H9 (cell line): ENCODE measurements at regions not wholly inside any gene's neighbourhood (a gene's known extent, or its start where the extent isn't known, plus 50 kb on each side); places are given as distances from the start of the nearest gene placed in this dataset.

Experiments used
- DNase-seq: peaks from one replicate; pipeline ENCODE4 v3.0.0-alpha.2; 2017
- H2AFZ ChIP-seq: one replicate; pipeline ENCODE4 v1.6.1; 2013; ENCODE audit warnings: mild to moderate bottlenecking, low read length, control low read depth, moderate library complexity
- H2AK5ac ChIP-seq: 2 replicates; pipeline ENCODE4 v1.6.1; 2013; ENCODE audit warnings: low read length, control low read depth, mixed read lengths; ENCODE audit not compliant: insufficient read length
- H2BK120ac ChIP-seq: one replicate; pipeline ENCODE4 v1.6.1; 2013; ENCODE audit warnings: low read depth, mild to moderate bottlenecking, low read length, control low read depth, inconsistent platforms; ENCODE audit not compliant: poor library complexity, severe bottlenecking
- H2BK12ac ChIP-seq: 2 replicates; pipeline ENCODE4 v1.6.1; 2013; ENCODE audit warnings: low read length, control low read depth, mixed read lengths, low read depth; ENCODE audit not compliant: insufficient read length
- H2BK15ac ChIP-seq: 2 replicates; pipeline ENCODE4 v1.6.1; 2013; ENCODE audit warnings: low read depth, low read length, control low read depth
- H2BK20ac ChIP-seq: one replicate; pipeline ENCODE4 v1.6.1; 2013; ENCODE audit warnings: low read depth, mild to moderate bottlenecking, low read length, control low read depth, inconsistent platforms; ENCODE audit not compliant: poor library complexity, severe bottlenecking
- H2BK5ac ChIP-seq: 2 replicates; pipeline ENCODE4 v1.6.1; 2013; ENCODE audit warnings: low read length, control low read depth, mixed read lengths; ENCODE audit not compliant: insufficient read length
- H3K14ac ChIP-seq: 2 replicates; pipeline ENCODE4 v1.6.1; 2013; ENCODE audit warnings: low read length, control low read depth; ENCODE audit not compliant: insufficient read depth
- H3K18ac ChIP-seq: 2 replicates; pipeline ENCODE4 v1.6.1; 2013; ENCODE audit warnings: low read depth, mild to moderate bottlenecking, mixed read lengths, low read length, control low read depth; ENCODE audit not compliant: insufficient read length
- H3K23ac ChIP-seq: 2 replicates; pipeline ENCODE4 v1.6.1; 2013; ENCODE audit warnings: low read length, control low read depth, mixed read lengths, low read depth; ENCODE audit not compliant: insufficient read length
- H3K23me2 ChIP-seq: 2 replicates; pipeline ENCODE4 v1.6.1; 2013; ENCODE audit warnings: low read depth, mild to moderate bottlenecking, mixed read lengths, low read length, control low read depth; ENCODE audit not compliant: insufficient read length, poor library complexity, severe bottlenecking
- H3K27ac ChIP-seq: 2 replicates; pipeline ENCODE4 v1.5.1; 2013; ENCODE audit warnings: low read length, control low read depth, mixed read lengths, low read depth; ENCODE audit not compliant: insufficient read length
- H3K27me3 ChIP-seq: 2 replicates; pipeline ENCODE4 v1.6.1; 2013; ENCODE audit warnings: low read length, control low read depth, inconsistent platforms; ENCODE audit not compliant: insufficient read depth
- H3K4ac ChIP-seq: 2 replicates; pipeline ENCODE4 v1.6.1; 2013; ENCODE audit warnings: low read depth, mild to moderate bottlenecking, control low read depth, inconsistent platforms, low read length, moderate library complexity
- H3K4me1 ChIP-seq: 2 replicates; pipeline ENCODE4 v1.6.1; 2013; ENCODE audit warnings: low read length, control low read depth, inconsistent platforms; ENCODE audit not compliant: insufficient read depth
- H3K4me2 ChIP-seq: 2 replicates; pipeline ENCODE4 v1.6.1; 2013; ENCODE audit warnings: low read length, control low read depth, mixed read lengths; ENCODE audit not compliant: insufficient read length, insufficient read depth
- H3K56ac ChIP-seq: 2 replicates; pipeline ENCODE4 v1.6.1; 2013; ENCODE audit warnings: low read depth, mild to moderate bottlenecking, mixed read lengths, low read length, control low read depth; ENCODE audit not compliant: insufficient read length
- H3K79me1 ChIP-seq: 2 replicates; pipeline ENCODE4 v1.6.1; 2013; ENCODE audit warnings: low read depth, mild to moderate bottlenecking, moderate library complexity, low read length, control low read depth, inconsistent platforms; ENCODE audit not compliant: insufficient read depth, poor library complexity, severe bottlenecking
- H3K79me2 ChIP-seq: 2 replicates; pipeline ENCODE4 v1.6.1; 2013; ENCODE audit warnings: low read length, control low read depth, inconsistent platforms; ENCODE audit not compliant: insufficient read depth
- H3K9ac ChIP-seq: 2 replicates; pipeline ENCODE4 v1.6.1; 2013; ENCODE audit warnings: low read length, control low read depth, mixed read lengths; ENCODE audit not compliant: insufficient read length; ENCODE audit errors: extremely low read depth
- H3K9me3 ChIP-seq: one replicate; pipeline ENCODE4 v1.6.1; 2013; ENCODE audit warnings: low read depth, low read length, inconsistent platforms; ENCODE audit not compliant: control insufficient read depth
- H3T11ph ChIP-seq: one replicate; pipeline ENCODE4 v1.6.1; 2013; ENCODE audit warnings: mild to moderate bottlenecking, low read length, control low read depth, inconsistent platforms
- H4K20me1 ChIP-seq: one replicate; pipeline ENCODE4 v1.6.1; 2013; ENCODE audit not compliant: control insufficient read depth, insufficient read length, insufficient read depth
- H4K5ac ChIP-seq: 2 replicates; pipeline ENCODE4 v1.6.1; 2013; ENCODE audit warnings: low read depth, mild to moderate bottlenecking, mixed read lengths, low read length, control low read depth; ENCODE audit not compliant: insufficient read length
- H4K8ac ChIP-seq: replicated peaks from 2 replicates; pipeline ENCODE4 v1.6.1; 2013; ENCODE audit warnings: low read length, control low read depth, mixed read lengths, low read depth; ENCODE audit not compliant: insufficient read length
- H4K91ac ChIP-seq: 2 replicates; pipeline ENCODE4 v1.6.1; 2013; ENCODE audit warnings: low read depth, mild to moderate bottlenecking, moderate library complexity, mixed read lengths, low read length, control low read depth; ENCODE audit not compliant: insufficient read length
- H3K27ac Mint-ChIP-seq, 3 experiments: 2 replicates in 2 of 3; 3 replicates in 1 of 3; pipeline ENCODE4 v1.8.0; 2020 to 2021; ENCODE audit warnings: mixed read lengths in 3 of 3, mild to moderate bottlenecking in 1 of 3, moderate library complexity in 1 of 3
- H3K27me3 Mint-ChIP-seq: 2 replicates; pipeline ENCODE4 v1.8.0; 2021; ENCODE audit warnings: low read depth, mild to moderate bottlenecking, moderate library complexity, mixed read lengths
- H3K36me3 Mint-ChIP-seq, 3 experiments: 2 replicates in 2 of 3; 3 replicates in 1 of 3; pipeline ENCODE4 v1.8.0; 2020 to 2021; ENCODE audit warnings: low read depth in 3 of 3, mixed read lengths in 3 of 3; ENCODE audit not compliant: insufficient read depth in 1 of 3
- H3K4me1 Mint-ChIP-seq, 2 experiments: 2 replicates each; pipeline ENCODE4 v1.8.0; 2020; ENCODE audit warnings: mixed read lengths in 2 of 2
- H3K4me3 Mint-ChIP-seq, 2 experiments: 2 replicates in 1 of 2; 3 replicates in 1 of 2; pipeline ENCODE4 v1.8.0; 2020 to 2021; ENCODE audit warnings: mild to moderate bottlenecking in 2 of 2, mixed read lengths in 2 of 2, moderate library complexity in 1 of 2
- H3K9me3 Mint-ChIP-seq, 2 experiments: 2 replicates in 1 of 2; 3 replicates in 1 of 2; pipeline ENCODE4 v1.8.0; 2020; ENCODE audit warnings: mild to moderate bottlenecking in 2 of 2, mixed read lengths in 2 of 2, moderate library complexity in 1 of 2
- WGBS: extraction: QIAGEN DNeasy Blood & Tissue Kit; methylation state at CpG from one replicate; pipeline ENCODE4 v1.1.7; 2013; ENCODE audit warnings: missing lambda C conversion rate, low lambda C conversion rate, mixed read lengths; ENCODE audit not compliant: insufficient read length; ENCODE audit errors: extremely low coverage; 5-methylcytosine and 5-hydroxymethylcytosine counted together
- TF ChIP-seq, protein P1 (sequence below): fragments of 200-600 bp; sonication (generic); conservative IDR thresholded peaks from 3 replicates; pipeline ENCODE4 v1.8.0; 2021; ENCODE audit warnings: antibody characterized with exemption, mild to moderate bottlenecking

- H3K9ac ChIP-seq, result no peak overlapping the region
These were observed 52.1 kb upstream of the ATP11B start for GRCh38 chr3:182741214-182741613.

More at GRCh38 chr3:182741214-182741613, 52.1 kb upstream of the ATP11B start:
- H4K8ac ChIP-seq, result no peak overlapping the region
- no peak overlapping the region for H3K4me2 ChIP-seq
- Mint-ChIP-seq H3K4me3 (no peak overlapping the region), H3K36me3 (no peaks in the 10 kb centered on the region), H3K27me3 (no peaks in the 10 kb centered on the region; the same call in 1 of the 2 replicates), H3K4me1 (0 out of 4 replicates have a peak, but pooled peaks cover 0 to 2% of the 10 kb centered on the region in 2 experiments), H3K9me3 (no peaks in the 10 kb centered on the region), H3K27ac (no peak overlapping the region)
- H3K23me2 ChIP-seq, result no peaks in the 10 kb centered on the region
- no peaks in the 10 kb centered on the region for H3K9me3 ChIP-seq
- no peak overlapping the region for H4K91ac ChIP-seq
- H3K4ac ChIP-seq, result no peak overlapping the region
- H2BK12ac ChIP-seq, result no peak overlapping the region
- no peak overlapping the region for H2BK120ac ChIP-seq
- H2BK15ac ChIP-seq, result no peak overlapping the region
- H3K79me1 ChIP-seq, result no peaks in the 10 kb centered on the region
- H2AK5ac ChIP-seq, result no peak overlapping the region
- H3K23ac ChIP-seq, result no peak overlapping the region
- H3K14ac ChIP-seq, result no peak overlapping the region
- H4K20me1 ChIP-seq, result no peaks in the 10 kb centered on the region
- H3K27ac ChIP-seq, result no peak overlapping the region
- no peak overlapping the region for H3K56ac ChIP-seq
- WGBS, result no CpG with 5 or more reads among the region's 3 CpGs
- H3K27me3 ChIP-seq, result no peaks in the 10 kb centered on the region
- DNase-seq, result no peak
- no peak overlapping the region for H2BK5ac ChIP-seq
- H3K4me1 ChIP-seq, result no peaks in the 10 kb centered on the region
- H3T11ph ChIP-seq, result no peak overlapping the region
- no peak overlapping the region for H4K5ac ChIP-seq
- TF ChIP-seq, protein P1, sequence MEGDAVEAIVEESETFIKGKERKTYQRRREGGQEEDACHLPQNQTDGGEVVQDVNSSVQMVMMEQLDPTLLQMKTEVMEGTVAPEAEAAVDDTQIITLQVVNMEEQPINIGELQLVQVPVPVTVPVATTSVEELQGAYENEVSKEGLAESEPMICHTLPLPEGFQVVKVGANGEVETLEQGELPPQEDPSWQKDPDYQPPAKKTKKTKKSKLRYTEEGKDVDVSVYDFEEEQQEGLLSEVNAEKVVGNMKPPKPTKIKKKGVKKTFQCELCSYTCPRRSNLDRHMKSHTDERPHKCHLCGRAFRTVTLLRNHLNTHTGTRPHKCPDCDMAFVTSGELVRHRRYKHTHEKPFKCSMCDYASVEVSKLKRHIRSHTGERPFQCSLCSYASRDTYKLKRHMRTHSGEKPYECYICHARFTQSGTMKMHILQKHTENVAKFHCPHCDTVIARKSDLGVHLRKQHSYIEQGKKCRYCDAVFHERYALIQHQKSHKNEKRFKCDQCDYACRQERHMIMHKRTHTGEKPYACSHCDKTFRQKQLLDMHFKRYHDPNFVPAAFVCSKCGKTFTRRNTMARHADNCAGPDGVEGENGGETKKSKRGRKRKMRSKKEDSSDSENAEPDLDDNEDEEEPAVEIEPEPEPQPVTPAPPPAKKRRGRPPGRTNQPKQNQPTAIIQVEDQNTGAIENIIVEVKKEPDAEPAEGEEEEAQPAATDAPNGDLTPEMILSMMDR, result no peak
- no peak overlapping the region for H2BK20ac ChIP-seq
- no peak overlapping the region for H2AFZ ChIP-seq
- no peak overlapping the region for H3K18ac ChIP-seq
- no peaks in the 10 kb centered on the region for H3K79me2 ChIP-seq
